ENCODE measurements at regions not wholly inside any gene's neighbourhood (a gene's known extent, or its start where the extent isn't known, plus 50 kb on each side); places are given as distances from the start of the nearest gene placed in this dataset.

DNA sequence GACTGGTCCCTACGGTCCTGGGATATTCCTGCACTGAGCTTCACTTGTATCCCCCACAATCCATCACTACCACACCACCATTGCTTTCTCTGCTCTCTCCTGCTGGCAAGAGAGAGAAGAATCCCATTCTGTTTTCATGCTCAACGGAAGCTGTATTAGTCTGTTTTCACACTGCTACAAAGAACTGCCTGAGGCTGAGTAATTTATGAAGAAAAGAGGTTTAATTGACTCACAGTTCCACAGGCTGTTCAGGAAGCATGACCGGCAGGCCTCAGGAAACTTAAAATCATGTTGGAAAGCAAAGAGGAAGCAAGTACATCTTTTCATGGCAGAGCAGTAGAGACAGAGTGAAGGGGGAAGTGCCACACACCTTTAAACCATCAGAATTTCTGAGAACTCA lies 260.4 kb upstream of the LYZL1 start:
- Histone ChIP-seq H3K4me1 (no peaks in the 10 kb centered on the region), H3K27ac (no peak overlapping the region), H3K27me3 (no peaks in the 10 kb centered on the region), H3K9me3 (no peaks in the 10 kb centered on the region), H3K36me3 (no peaks in the 10 kb centered on the region), H3K4me3 (no peak overlapping the region)
- intact Hi-C loops (cut with DNase I) = no loop called here
- TF ChIP-seq, protein P1, sequence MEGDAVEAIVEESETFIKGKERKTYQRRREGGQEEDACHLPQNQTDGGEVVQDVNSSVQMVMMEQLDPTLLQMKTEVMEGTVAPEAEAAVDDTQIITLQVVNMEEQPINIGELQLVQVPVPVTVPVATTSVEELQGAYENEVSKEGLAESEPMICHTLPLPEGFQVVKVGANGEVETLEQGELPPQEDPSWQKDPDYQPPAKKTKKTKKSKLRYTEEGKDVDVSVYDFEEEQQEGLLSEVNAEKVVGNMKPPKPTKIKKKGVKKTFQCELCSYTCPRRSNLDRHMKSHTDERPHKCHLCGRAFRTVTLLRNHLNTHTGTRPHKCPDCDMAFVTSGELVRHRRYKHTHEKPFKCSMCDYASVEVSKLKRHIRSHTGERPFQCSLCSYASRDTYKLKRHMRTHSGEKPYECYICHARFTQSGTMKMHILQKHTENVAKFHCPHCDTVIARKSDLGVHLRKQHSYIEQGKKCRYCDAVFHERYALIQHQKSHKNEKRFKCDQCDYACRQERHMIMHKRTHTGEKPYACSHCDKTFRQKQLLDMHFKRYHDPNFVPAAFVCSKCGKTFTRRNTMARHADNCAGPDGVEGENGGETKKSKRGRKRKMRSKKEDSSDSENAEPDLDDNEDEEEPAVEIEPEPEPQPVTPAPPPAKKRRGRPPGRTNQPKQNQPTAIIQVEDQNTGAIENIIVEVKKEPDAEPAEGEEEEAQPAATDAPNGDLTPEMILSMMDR (IDR thresholded peaks at IDR 0.05) = no peak
- TF ChIP-seq POLR2AphosphoS5 (IDR thresholded peaks at IDR 0.05; ENCODE audit: insufficient read depth in 1 of 2, low read depth in 1 of 2) (no peak), POLR2A (IDR thresholded peaks at IDR 0.05) (no peak)
- DNase-seq (ENCODE audit: extremely low spot score in 2 of 2) = no peak

DNA sequence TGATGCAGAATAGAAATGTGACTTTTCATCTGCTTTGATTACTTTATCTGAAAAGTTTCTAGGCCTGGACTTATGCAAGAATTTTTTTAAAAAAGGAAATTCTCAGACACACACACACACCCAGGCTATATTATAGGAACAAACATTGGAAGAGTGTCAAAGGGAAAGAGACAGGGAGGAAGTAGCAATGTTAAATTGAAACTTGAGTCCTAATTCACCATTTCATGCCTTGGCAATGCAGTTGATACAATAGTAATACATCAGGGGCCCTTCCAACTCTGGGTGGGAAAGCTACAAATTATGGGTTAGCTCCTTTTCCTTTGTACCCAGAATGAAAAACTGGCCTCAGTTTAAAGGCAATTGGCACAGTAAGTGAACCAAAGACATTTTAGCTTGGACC lies 258.0 kb upstream of the LYZL1 start:
- no peak overlapping the region for H3K4me3 ChIP-seq
- TF ChIP-seq, protein P1 (IDR thresholded peaks at IDR 0.05) = no peak
- TF ChIP-seq POLR2A (IDR thresholded peaks at IDR 0.05) (no peak), POLR2AphosphoS5 (IDR thresholded peaks at IDR 0.05; ENCODE audit: insufficient read depth in 1 of 2, low read depth in 1 of 2) (no peak)
- no peak overlapping the region for H3K27ac ChIP-seq
- H3K9me3 ChIP-seq = no peaks in the 10 kb centered on the region
- H3K27me3 ChIP-seq = no peaks in the 10 kb centered on the region
- no peak for DNase-seq (ENCODE audit: extremely low spot score in 2 of 2)
- intact Hi-C loops (cut with DNase I) = no loop called here
- H3K4me1 ChIP-seq = no peaks in the 10 kb centered on the region
- H3K36me3 ChIP-seq = no peaks in the 10 kb centered on the region

DNA sequence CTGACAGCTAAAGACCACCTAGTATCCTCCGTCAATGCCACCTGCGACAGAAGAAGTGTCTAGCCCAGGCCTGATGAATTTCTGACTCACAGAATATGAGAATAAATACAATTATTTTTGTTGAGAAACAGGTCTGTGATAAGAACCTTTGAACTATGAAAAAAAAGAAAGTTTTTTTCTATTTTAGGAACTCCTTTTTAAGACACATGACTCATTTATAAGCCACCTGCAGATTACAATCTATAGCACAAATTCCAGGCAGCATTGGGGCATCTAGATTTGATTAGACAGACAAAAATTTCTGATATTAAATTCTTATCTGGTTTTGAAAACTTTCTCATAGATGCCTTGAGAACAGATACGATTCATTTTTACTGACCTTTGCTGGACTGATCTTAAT lies 256.7 kb upstream of the LYZL1 start:
- no peaks in the 10 kb centered on the region for H3K36me3 ChIP-seq
- no peak for TF ChIP-seq POLR2A (IDR thresholded peaks at IDR 0.05)
- no peak for TF ChIP-seq POLR2AphosphoS5 (IDR thresholded peaks at IDR 0.05; ENCODE audit: insufficient read depth in 1 of 2, low read depth in 1 of 2)
- TF ChIP-seq, protein P1 (IDR thresholded peaks at IDR 0.05) = no peak
- no peak overlapping the region for H3K27ac ChIP-seq
- DNase-seq (ENCODE audit: extremely low spot score in 2 of 2) = no peak
- H3K27me3 ChIP-seq = no peaks in the 10 kb centered on the region
- no peak overlapping the region for H3K4me3 ChIP-seq
- H3K9me3 ChIP-seq = no peaks in the 10 kb centered on the region
- H3K4me1 ChIP-seq = no peaks in the 10 kb centered on the region
- intact Hi-C loops (cut with DNase I) = no loop called here

DNA sequence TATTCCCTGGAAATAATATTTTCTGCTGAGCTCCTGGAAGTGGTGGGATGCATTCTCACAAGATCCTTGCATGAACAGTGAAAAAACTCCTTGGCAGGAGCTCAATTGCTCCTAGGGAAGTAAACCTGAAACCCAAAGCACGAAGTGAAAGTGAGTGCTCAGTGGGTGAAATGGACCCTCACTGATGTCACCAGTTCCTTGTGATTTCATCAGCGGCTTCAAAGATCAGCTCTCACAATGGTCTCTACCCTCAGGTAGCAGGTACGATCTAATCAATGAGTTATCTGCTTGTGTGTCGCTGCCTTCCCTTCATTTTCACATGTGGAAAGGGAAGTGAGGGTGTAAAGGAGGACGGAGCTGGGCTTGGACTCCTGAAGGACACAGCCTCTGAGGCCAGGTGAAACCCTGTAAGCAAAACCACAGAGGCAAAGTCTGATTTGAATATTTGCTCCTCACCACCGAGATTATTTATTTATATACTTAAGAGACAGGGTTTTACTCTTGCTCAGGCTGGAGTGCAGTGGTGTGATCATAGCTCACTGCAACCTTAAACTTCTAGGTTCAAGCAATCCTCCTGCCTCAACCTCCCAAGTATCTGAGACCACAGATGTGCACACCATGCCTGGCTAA lies 255.4 kb upstream of the LYZL1 start:
- TF ChIP-seq POLR2A (IDR thresholded peaks at IDR 0.05) (no peak), POLR2AphosphoS5 (IDR thresholded peaks at IDR 0.05; ENCODE audit: insufficient read depth in 1 of 2, low read depth in 1 of 2) (no peak)
- TF ChIP-seq, protein P1 (IDR thresholded peaks at IDR 0.05) = no peak
- Histone ChIP-seq H3K4me1 (no peaks in the 10 kb centered on the region), H3K4me3 (no peak overlapping the region), H3K27me3 (no peaks in the 10 kb centered on the region), H3K27ac (no peak overlapping the region), H3K9me3 (no peaks in the 10 kb centered on the region), H3K36me3 (no peaks in the 10 kb centered on the region)
- no peak for DNase-seq (ENCODE audit: extremely low spot score in 2 of 2)
- intact Hi-C loops (cut with DNase I) = no loop called here

DNA sequence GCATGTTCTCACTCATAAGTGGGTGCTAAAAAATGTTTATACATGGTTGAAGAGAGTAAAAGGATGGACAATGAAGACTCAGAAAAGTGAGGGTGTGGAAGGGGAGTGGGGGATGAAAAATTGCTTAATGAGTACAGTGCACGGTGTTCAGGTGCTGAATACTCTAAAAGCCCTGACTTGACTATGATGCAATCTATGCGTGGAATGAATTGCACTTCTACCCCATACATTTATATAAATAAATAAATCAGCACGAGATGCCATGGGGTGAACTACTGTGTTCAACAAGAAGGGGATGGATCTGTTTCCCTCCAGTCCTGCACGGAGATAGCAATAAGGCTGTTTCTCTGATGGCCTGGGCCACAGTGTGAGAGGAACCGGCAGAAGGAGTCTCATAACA lies 254.3 kb upstream of the LYZL1 start:
- TF ChIP-seq, protein P1 (IDR thresholded peaks at IDR 0.05) = no peak
- TF ChIP-seq POLR2AphosphoS5 (IDR thresholded peaks at IDR 0.05; ENCODE audit: insufficient read depth in 1 of 2, low read depth in 1 of 2) (no peak), POLR2A (IDR thresholded peaks at IDR 0.05) (no peak)
- no peaks in the 10 kb centered on the region for H3K9me3 ChIP-seq
- DNase-seq (ENCODE audit: extremely low spot score in 2 of 2) = no peak
- intact Hi-C loops (cut with DNase I) = no loop called here
- H3K27me3 ChIP-seq = no peaks in the 10 kb centered on the region
- H3K4me1 ChIP-seq = no peaks in the 10 kb centered on the region
- H3K4me3 ChIP-seq = no peak overlapping the region
- H3K36me3 ChIP-seq = no peaks in the 10 kb centered on the region
- H3K27ac ChIP-seq = no peak overlapping the region
